GM18907 (cell line): ENCODE measurements at regions not wholly inside any gene's neighbourhood (a gene's known extent, or its start where the extent isn't known, plus 50 kb on each side); places are given as distances from the start of the nearest gene placed in this dataset.
"Not testable (repeated sequence)": the region's sequence is repeated elsewhere in the genome, so short reads cannot be mapped to it uniquely, and the experiment has no call there.

Experiments used
- ATAC-seq: cut with Tn5 transposase; IDR thresholded peaks from one replicate; pipeline ENCODE4 v1.9.1; 2021; ENCODE audit warnings: mild to moderate bottlenecking, moderate library complexity; ENCODE audit not compliant: unreplicated experiment

- ATAC-seq: no peak
Observed at GRCh38 chr4:103318327-103318726, 120.2 kb upstream of the CENPE start.

GRCh38 chr4:103308248-103308561 lies 110.1 kb upstream of the CENPE start:
- ATAC-seq: no peak

DNA sequence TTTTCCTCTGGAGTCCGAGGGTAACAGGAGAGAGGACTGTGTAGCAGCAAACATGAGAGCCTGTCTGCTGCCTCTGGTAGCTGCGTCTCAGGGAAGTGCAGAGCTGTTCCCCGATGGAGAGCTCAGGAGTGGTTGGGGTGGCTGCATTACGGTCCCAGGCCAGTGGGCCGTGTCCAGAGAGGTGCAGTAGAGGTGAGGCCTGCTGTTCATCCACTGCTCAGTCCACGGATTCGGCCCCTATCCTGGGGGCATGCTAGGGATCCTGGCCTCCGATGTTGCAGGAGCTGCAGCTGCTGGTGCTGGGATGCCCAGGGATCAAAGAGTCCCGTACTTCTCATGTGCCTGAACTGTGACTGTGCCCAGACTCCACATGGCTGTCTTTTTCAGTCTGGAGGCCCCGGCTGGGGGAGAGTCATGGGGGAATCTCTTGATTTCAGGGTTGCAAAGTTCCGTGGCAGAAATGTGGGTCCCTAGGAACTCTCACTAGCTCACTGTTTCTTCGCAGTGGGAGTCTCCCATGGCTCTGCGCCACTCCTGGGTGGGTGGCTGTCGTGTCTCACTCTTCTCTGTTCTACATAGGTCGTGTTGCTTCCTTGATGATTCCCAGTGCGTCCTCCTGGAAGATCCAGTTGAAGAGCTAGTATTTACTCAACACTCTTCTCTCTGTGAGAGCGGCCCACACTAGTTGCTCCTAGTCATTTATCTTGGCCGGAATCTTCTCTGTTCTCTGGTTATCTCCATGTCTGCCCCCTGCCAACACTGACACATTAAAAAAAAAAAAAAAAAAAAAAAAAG lies 109.5 kb upstream of the CENPE start:
- no peak for ATAC-seq

DNA sequence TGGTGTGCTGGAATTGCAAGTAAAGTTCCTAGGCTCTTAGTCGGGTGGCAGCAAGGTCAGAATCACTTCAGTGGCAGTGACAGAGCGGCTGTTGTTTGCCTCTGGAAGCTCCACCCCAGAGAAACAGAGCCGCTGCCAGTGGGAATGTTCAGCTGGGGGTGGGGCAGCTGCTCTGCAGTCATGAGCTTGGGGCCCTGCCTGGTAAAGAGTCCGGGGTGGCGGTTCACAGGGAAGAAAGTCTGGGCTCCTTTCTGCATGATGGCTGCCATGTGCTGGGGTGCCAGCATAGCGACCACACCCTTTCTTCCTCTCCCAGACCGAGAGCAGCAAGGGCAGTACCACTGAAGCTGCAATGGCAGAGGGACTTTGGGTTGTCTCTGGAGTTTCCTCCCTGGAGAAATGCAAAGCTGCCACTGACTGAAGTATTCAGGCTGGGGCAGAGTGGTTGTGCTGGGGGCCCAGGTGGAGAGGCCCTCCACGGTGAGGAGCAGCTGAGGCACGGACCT lies 108.8 kb upstream of the CENPE start:
- no peak for ATAC-seq

GRCh38 chr4:103305355-103305754 lies 107.2 kb upstream of the CENPE start:
- no peak for ATAC-seq

DNA sequence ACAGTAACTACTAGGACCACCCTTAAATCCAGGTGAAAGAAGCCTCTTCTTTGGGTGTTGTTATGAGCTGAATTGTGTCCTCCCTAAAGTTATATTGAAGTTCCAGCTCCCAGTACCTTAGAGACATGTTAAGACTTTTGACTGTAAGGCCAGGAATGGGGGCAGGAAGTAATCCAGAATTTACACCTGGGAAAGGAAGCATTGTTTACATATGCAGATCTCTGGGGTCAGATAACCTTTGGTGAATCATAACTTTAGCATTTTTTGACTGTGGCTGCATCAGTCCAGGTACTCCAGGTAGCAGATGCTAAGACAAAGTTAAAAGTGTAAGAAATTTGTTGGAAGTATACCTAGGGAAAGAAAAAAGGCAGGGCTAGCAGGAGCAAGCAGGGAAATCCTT lies 104.9 kb upstream of the CENPE start:
- no peak for ATAC-seq

DNA sequence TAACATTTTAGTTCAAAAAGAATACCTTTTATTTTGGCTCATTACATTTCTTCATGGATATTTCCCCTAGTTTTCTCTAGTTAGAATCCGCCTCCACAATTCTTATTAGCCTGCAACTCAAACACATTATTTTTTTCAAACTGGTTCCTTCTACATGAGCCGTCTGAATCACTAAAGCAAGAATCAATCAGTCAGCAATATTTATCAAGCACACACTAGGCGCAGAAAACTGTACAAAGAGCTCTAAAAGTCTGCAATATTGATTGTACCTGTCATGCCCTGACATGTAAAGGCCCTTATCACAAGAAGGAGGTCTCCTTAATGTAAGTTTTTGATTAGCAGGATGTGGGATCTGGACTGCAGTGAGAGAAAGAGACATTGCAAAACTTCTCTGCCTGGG lies 94.8 kb upstream of the CENPE start:
- ATAC-seq: no peak

DNA sequence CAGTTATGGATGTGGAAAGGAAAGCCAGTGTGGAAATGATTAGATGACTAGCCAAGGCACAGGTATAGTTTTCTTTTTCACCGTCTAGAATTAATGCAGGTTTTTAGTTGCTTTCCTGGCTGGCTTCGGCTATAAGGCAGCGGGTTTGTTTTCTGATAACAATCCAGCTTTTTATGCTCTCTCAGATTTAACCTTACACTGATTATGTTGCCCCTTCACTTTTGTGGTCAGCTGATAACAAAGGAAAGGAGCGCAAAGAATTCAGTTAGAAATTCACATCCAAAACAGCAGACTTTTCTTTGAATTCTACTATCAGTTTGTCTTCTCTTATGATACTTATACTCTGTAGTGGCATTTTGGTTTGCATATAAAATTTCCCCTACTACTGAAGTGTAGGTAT lies 94.2 kb upstream of the CENPE start:
- ATAC-seq: no peak

DNA sequence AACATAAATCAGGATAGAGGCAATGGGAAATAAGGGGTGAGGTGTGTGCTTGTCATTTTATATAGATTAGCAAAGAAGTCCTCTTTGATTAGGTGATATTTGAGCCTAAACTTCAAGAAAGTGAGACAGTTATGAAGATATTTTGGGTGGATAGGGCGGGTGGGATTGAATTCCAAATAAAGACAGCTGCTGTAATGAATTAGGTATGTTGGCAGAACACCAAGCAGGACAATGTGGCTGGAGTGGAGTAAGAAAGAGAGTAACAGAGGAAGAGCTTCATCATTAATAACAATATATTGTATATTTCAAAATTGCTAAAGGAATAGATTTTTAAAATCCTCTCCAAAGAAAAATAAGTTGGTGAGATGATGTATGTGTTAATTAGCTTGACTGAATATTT lies 91.0 kb upstream of the CENPE start:
- no peak for ATAC-seq

DNA sequence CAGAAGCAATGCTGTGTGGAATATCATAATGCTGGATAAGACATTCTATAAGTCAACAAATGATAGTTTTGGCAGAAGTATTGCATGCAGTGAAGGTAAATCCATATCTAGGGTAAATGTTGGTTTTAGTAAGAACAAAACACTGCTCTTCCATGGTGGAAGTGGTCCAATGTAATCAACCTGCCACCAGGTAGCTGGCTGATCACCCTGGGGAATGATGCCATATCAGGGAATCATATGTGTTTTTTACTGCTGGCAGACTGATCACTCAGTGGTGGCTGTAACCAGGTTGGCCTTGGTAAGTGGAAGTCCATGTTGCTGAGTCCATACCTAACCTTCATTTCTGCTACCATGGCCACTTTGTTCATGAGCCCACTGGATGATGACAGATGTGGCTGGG lies 74.0 kb upstream of the CENPE start:
- no peak for ATAC-seq

DNA sequence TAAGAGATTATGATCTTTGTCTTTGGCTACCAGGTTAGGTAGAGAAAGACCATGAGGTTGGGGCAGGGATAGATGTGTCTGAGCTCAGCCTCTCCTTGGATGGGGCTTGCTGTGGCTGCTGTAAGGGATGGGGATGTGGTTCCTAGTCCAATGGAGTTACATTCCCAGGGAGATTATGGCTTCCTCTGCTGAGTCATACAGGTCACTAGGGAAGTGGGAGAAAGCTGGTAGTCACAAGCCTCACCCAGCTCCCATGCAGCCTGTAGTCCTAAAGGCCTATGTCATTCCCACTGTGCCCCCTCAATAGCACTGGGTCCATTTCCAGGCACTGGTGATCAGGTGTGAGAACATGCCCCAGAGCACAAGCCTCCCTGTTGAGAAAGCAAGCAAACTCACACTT lies 70.6 kb upstream of the CENPE start:
- no peak for ATAC-seq

GRCh38 chr4:103264905-103265304 lies 66.8 kb upstream of the CENPE start:
- ATAC-seq: no peak

GRCh38 chr4:103256068-103256467 lies 57.9 kb upstream of the CENPE start:
- ATAC-seq: not testable (repeated sequence)
